Spleen (tissue), 11 donors: ENCODE measurements at regions not wholly inside any gene's neighbourhood (a gene's known extent, or its start where the extent isn't known, plus 50 kb on each side); places are given as distances from the start of the nearest gene placed in this dataset.

ENCODE experiments used
- DNase-seq: peaks from one replicate; pipeline ENCODE4 v3.0.0-alpha.2; 2020
- H3K27ac ChIP-seq, 8 donors: fragments of 200-600 bp; sonication (generic) in 7 of 8; 1 replicate in 4 of 8; 2 replicates in 4 of 8; pipeline versions ENCODE4 v1.5.0 to v1.8.0; 2016 to 2021; ENCODE audit warnings: inconsistent platforms in 4 of 8, mild to moderate bottlenecking in 4 of 8, moderate library complexity in 1 of 8
- H3K27me3 ChIP-seq, 7 donors: fragments of 200-600 bp; sonication (generic) in 6 of 7; replicated peaks in 1 of 7; 1 replicate in 4 of 7; 2 replicates in 3 of 7; pipeline versions ENCODE4 v1.5.0 to v1.8.0; 2016 to 2021; ENCODE audit warnings: inconsistent platforms in 3 of 7, mild to moderate bottlenecking in 1 of 7
- H3K36me3 ChIP-seq, 6 donors: fragments of 200-600 bp; sonication (generic) in 5 of 6; 1 replicate in 4 of 6; 2 replicates in 2 of 6; pipeline versions ENCODE4 v1.5.0 to v1.8.0; 2016 to 2021; ENCODE audit warnings: inconsistent platforms in 2 of 6
- H3K4me1 ChIP-seq, 6 donors: fragments of 200-600 bp; sonication (generic) in 5 of 6; 1 replicate in 3 of 6; 2 replicates in 3 of 6; pipeline versions ENCODE4 v1.5.0 to v1.8.0; 2016 to 2021; ENCODE audit warnings: inconsistent platforms in 3 of 6
- H3K4me3 ChIP-seq, 8 donors: fragments of 200-600 bp; sonication (generic) in 7 of 8; 1 replicate in 4 of 8; 2 replicates in 4 of 8; pipeline versions ENCODE4 v1.5.0 to v1.8.0; 2016 to 2021; ENCODE audit warnings: inconsistent platforms in 4 of 8, mild to moderate bottlenecking in 4 of 8, moderate library complexity in 2 of 8
- H3K9me3 ChIP-seq, 8 donors: fragments of 200-600 bp; sonication (generic) in 7 of 8; 1 replicate in 4 of 8; 2 replicates in 4 of 8; pipeline versions ENCODE4 v1.5.0 to v1.8.0; 2016 to 2021; ENCODE audit warnings: inconsistent platforms in 4 of 8
- CTCF ChIP-seq, 11 experiments: fragments of 200-600 bp in 7 of 11; fragments of 450-650 bp in 4 of 11; sonication (generic) in 4 of 11; IDR thresholded peaks in 8 of 11; conservative IDR thresholded peaks in 3 of 11; 1 replicate in 7 of 11; 2 replicates in 4 of 11; pipeline versions ENCODE4 v1.4.0 to v1.8.0; 2016 to 2021; ENCODE audit warnings: antibody characterized with exemption in 11 of 11, inconsistent platforms in 4 of 11, mild to moderate bottlenecking in 1 of 11
- POLR2A ChIP-seq, 3 donors: fragments of 450-650 bp; IDR thresholded peaks; one replicate each; pipeline ENCODE4 v1.5.1; 2017; ENCODE audit warnings: antibody characterized with exemption in 3 of 3, mild to moderate bottlenecking in 1 of 3
- POLR2AphosphoS5 ChIP-seq, 3 donors: sonication (generic); formaldehyde crosslinking; IDR thresholded peaks; one replicate each; pipeline ENCODE4 v1.5.1; 2017; ENCODE audit warnings: antibody characterized with exemption in 3 of 3
- WGBS, 5 donors: extraction: QIAGEN DNeasy Blood & Tissue Kit in 3 of 5; methylation state at CpG; one replicate each; pipeline versions ENCODE4 v1.1.5 to v1.1.7; 2013 to 2018; 5-methylcytosine and 5-hydroxymethylcytosine counted together
- intact Hi-C: fragments of 100-400 bp; cut with DNase I; formaldehyde crosslinking; loops from one replicate; pipeline ENCODE4 v1.15.0; 2023; ENCODE audit warnings: low total_unique reads
- donor health status: healthy with polysubstance abuse.
- donor health status: DM: no; HTN: no; CAD: no; lungs with moderate emphysema.
- donor health status: DM: no; HTN: no; CAD: no.
- donor health status: Bipolar disorder and iron deficiency.
- donor health status: healthy.
- donor health status: DM: no; HTN: no; CAD: no.
- donor health status: DM: yes; HTN: yes; CAD: no.

- Histone ChIP-seq H3K36me3 (no peaks in the 10 kb centered on the region), H3K27me3 (no peaks in the 10 kb centered on the region), H3K4me3 (no peak overlapping the region), H3K27ac (no peak overlapping the region), H3K4me1 (no peaks in the 10 kb centered on the region), H3K9me3 (no peaks in the 10 kb centered on the region)
- no peak for DNase-seq
- 78 to 90% (median 84%) methylated on average over 6 of the region's 6 CpGs for WGBS, 5 donors
- intact Hi-C loops = no loop called here
- TF ChIP-seq POLR2AphosphoS5 (IDR thresholded peaks at IDR 0.05) (no peak), POLR2A (IDR thresholded peaks at IDR 0.05) (no peak), CTCF (IDR thresholded peaks at IDR 0.05 in 8 of 11, conservative IDR thresholded peaks at IDR 0.05 in 3 of 11) (no peak)
Observed at GRCh38 chr11:19642185-19643158, 70.2 kb upstream of the NAV2 start.

GRCh38 chr11:19639603-19640105 is 73.0 kb upstream of the NAV2 start:
- TF ChIP-seq POLR2AphosphoS5 (IDR thresholded peaks at IDR 0.05) (no peak), POLR2A (IDR thresholded peaks at IDR 0.05) (no peak), CTCF (IDR thresholded peaks at IDR 0.05 in 8 of 11, conservative IDR thresholded peaks at IDR 0.05 in 3 of 11) (no peak)
- 88 to 93% (median 90%) methylated on average over 6 of the region's 6 CpGs for WGBS, 5 donors
- no peaks in the 10 kb centered on the region for H3K4me1 ChIP-seq
- no peaks in the 10 kb centered on the region for H3K27me3 ChIP-seq
- H3K36me3 ChIP-seq = no peaks in the 10 kb centered on the region
- intact Hi-C loops = no loop called here
- H3K4me3 ChIP-seq = no peak overlapping the region
- H3K27ac ChIP-seq = no peak overlapping the region
- H3K9me3 ChIP-seq = peaks cover 0 to 16% (median 8%) of the 10 kb centered on the region in 8 donors
- no peak for DNase-seq

- peaks cover 0 to 17% (median 8%) of the 10 kb centered on the region in 8 donors for H3K9me3 ChIP-seq
- intact Hi-C loops = no loop called here
- H3K27ac ChIP-seq = no peak overlapping the region
- H3K4me3 ChIP-seq = no peak overlapping the region
- no peaks in the 10 kb centered on the region for H3K36me3 ChIP-seq
- H3K4me1 ChIP-seq = no peaks in the 10 kb centered on the region
- TF ChIP-seq CTCF (IDR thresholded peaks at IDR 0.05 in 8 of 11, conservative IDR thresholded peaks at IDR 0.05 in 3 of 11) = no peak
- no peak for TF ChIP-seq POLR2AphosphoS5 (IDR thresholded peaks at IDR 0.05)
- no peak for TF ChIP-seq POLR2A (IDR thresholded peaks at IDR 0.05)
- 80 to 93% (median 89%) methylated on average over 3 of the region's 3 CpGs for WGBS, 5 donors
- no peak for DNase-seq
- no peaks in the 10 kb centered on the region for H3K27me3 ChIP-seq
Observed at GRCh38 chr11:19635332-19635731, 77.3 kb upstream of the NAV2 start.

- no peak overlapping the region for H3K27ac ChIP-seq
- H3K4me1 ChIP-seq = no peaks in the 10 kb centered on the region
- H3K4me3 ChIP-seq = no peak overlapping the region
- H3K36me3 ChIP-seq = no peaks in the 10 kb centered on the region
- H3K9me3 ChIP-seq = peaks cover 0 to 17% (median 8%) of the 10 kb centered on the region in 8 donors
- intact Hi-C loops = no loop called here
- TF ChIP-seq POLR2AphosphoS5 (IDR thresholded peaks at IDR 0.05) (no peak), CTCF (IDR thresholded peaks at IDR 0.05 in 8 of 11, conservative IDR thresholded peaks at IDR 0.05 in 3 of 11) (no peak), POLR2A (IDR thresholded peaks at IDR 0.05) (no peak)
- DNase-seq = no peak
- H3K27me3 ChIP-seq = peaks cover 0 to 1% (median 0%) of the 10 kb centered on the region in 7 donors
- WGBS, 5 donors = 88 to 99% (median 92%) methylated on average over 6 to 7 of the region's 7 CpGs
Observed at GRCh38 chr11:19633276-19633675, 79.4 kb upstream of the NAV2 start.
